ENCODE measurements at regions not wholly inside any gene's neighbourhood (a gene's known extent, or its start where the extent isn't known, plus 50 kb on each side); places are given as distances from the start of the nearest gene placed in this dataset.

GRCh38 chr1:195768377-195768776, 839.9 kb downstream of the KCNT2 start:
- no peak overlapping the region for H3K4me3 ChIP-seq (ENCODE audit: severe bottlenecking)
- DNase-seq (ENCODE audit: low spot score) = no peak
- H3K27ac ChIP-seq (ENCODE audit: poor library complexity, severe bottlenecking) = no peak overlapping the region
- no peaks in the 10 kb centered on the region for H3K9me3 ChIP-seq (ENCODE audit: severe bottlenecking)
- no peak for TF ChIP-seq CTCF (IDR thresholded peaks at IDR 0.05; ENCODE audit: poor library complexity, severe bottlenecking)
- H3K36me3 ChIP-seq (ENCODE audit: low read depth) = no peaks in the 10 kb centered on the region
- H3K27me3 ChIP-seq (ENCODE audit: insufficient read depth, poor library complexity, severe bottlenecking) = no peaks in the 10 kb centered on the region
- peaks cover 7% of the 10 kb centered on the region for H3K4me1 ChIP-seq (ENCODE audit: insufficient read depth, poor library complexity, severe bottlenecking)
- no peak for ATAC-seq (ENCODE audit: low read depth)

- no peak overlapping the region for H3K27ac ChIP-seq (ENCODE audit: poor library complexity, severe bottlenecking)
- no peaks in the 10 kb centered on the region for H3K36me3 ChIP-seq (ENCODE audit: low read depth)
- ATAC-seq (ENCODE audit: low read depth) (0 out of 3 replicates have a peak, but pooled peaks have one; percentile 23), DNase-seq (ENCODE audit: low spot score) (no peak)
- H3K27me3 ChIP-seq (ENCODE audit: insufficient read depth, poor library complexity, severe bottlenecking) = no peaks in the 10 kb centered on the region
- H3K4me1 ChIP-seq (ENCODE audit: insufficient read depth, poor library complexity, severe bottlenecking) = peaks cover 7% of the 10 kb centered on the region
- TF ChIP-seq CTCF (IDR thresholded peaks at IDR 0.05; ENCODE audit: poor library complexity, severe bottlenecking) = no peak
- no peak overlapping the region for H3K4me3 ChIP-seq (ENCODE audit: severe bottlenecking)
- H3K9me3 ChIP-seq (ENCODE audit: severe bottlenecking) = no peaks in the 10 kb centered on the region
These were observed 841.5 kb downstream of the KCNT2 start for GRCh38 chr1:195766709-195767108.

DNA sequence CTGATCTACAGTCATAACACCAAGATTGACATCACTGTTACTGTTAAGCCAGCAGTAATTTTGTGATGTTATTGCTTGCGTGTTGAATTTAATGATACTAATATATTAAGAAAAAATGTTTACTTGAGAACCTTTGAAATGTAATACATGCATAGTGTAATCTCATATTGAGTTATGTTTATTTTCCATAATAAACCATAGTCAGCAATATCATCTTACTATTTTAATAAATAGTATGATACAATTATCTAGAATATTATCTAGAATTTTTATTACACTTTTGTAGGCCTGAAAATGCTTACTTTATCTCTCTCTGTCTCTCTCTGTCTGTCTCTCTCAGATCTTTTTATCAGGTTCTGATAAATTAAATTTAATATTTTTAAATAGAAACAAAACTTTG, 843.1 kb downstream of the KCNT2 start:
- no peaks in the 10 kb centered on the region for H3K27me3 ChIP-seq (ENCODE audit: insufficient read depth, poor library complexity, severe bottlenecking)
- no peaks in the 10 kb centered on the region for H3K36me3 ChIP-seq (ENCODE audit: low read depth)
- H3K4me3 ChIP-seq (ENCODE audit: severe bottlenecking) = no peak overlapping the region
- TF ChIP-seq CTCF (IDR thresholded peaks at IDR 0.05; ENCODE audit: poor library complexity, severe bottlenecking) = no peak
- DNase-seq (ENCODE audit: low spot score) (no peak), ATAC-seq (ENCODE audit: low read depth) (no peak)
- H3K9me3 ChIP-seq (ENCODE audit: severe bottlenecking) = no peaks in the 10 kb centered on the region
- no peak overlapping the region for H3K27ac ChIP-seq (ENCODE audit: poor library complexity, severe bottlenecking)
- peaks cover 7% of the 10 kb centered on the region for H3K4me1 ChIP-seq (ENCODE audit: insufficient read depth, poor library complexity, severe bottlenecking)

DNA sequence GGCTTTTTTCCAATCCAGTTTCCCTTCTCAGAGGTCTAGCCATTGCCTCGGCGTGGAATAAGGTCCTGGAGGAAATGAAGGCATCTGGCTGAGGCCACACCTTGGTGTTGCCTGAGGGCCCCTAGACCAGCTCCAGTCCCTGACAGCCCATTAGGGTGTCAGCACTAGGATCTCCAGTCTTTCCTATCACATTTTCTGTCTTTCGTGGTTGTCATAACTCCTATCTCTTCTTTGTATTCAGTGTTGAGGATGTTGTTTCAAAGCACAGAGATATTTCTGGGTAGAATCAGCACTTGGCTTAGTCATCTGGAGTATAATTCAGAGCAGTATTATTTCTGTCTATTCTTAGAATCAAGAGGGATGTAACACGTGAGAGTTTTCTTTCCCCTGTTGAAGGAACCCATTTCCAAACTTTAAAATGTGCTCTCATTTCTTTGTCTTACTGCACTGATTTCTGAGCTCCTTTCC, 844.3 kb downstream of the KCNT2 start:
- TF ChIP-seq CTCF (IDR thresholded peaks at IDR 0.05; ENCODE audit: poor library complexity, severe bottlenecking) = no peak
- H3K36me3 ChIP-seq (ENCODE audit: low read depth) = no peaks in the 10 kb centered on the region
- H3K27me3 ChIP-seq (ENCODE audit: insufficient read depth, poor library complexity, severe bottlenecking) = no peaks in the 10 kb centered on the region
- H3K4me3 ChIP-seq (ENCODE audit: severe bottlenecking) = no peak overlapping the region
- no peak; the same call in 2 of the 3 replicates for ATAC-seq (ENCODE audit: low read depth)
- peaks cover 7% of the 10 kb centered on the region for H3K4me1 ChIP-seq (ENCODE audit: insufficient read depth, poor library complexity, severe bottlenecking)
- DNase-seq (ENCODE audit: low spot score) = no peak
- no peaks in the 10 kb centered on the region for H3K9me3 ChIP-seq (ENCODE audit: severe bottlenecking)
- H3K27ac ChIP-seq (ENCODE audit: poor library complexity, severe bottlenecking) = no peak overlapping the region

GRCh38 chr1:195763146-195763906, 844.9 kb downstream of the KCNT2 start:
- no peak for DNase-seq (ENCODE audit: low spot score)
- no peaks in the 10 kb centered on the region for H3K36me3 ChIP-seq (ENCODE audit: low read depth)
- no peak for TF ChIP-seq CTCF (IDR thresholded peaks at IDR 0.05; ENCODE audit: poor library complexity, severe bottlenecking)
- H3K4me3 ChIP-seq (ENCODE audit: severe bottlenecking) = no peak overlapping the region
- no peaks in the 10 kb centered on the region for H3K27me3 ChIP-seq (ENCODE audit: insufficient read depth, poor library complexity, severe bottlenecking)
- H3K9me3 ChIP-seq (ENCODE audit: severe bottlenecking) = no peaks in the 10 kb centered on the region
- H3K27ac ChIP-seq (ENCODE audit: poor library complexity, severe bottlenecking) = no peak overlapping the region
- ATAC-seq (ENCODE audit: low read depth) = no peak
- peaks cover 7% of the 10 kb centered on the region for H3K4me1 ChIP-seq (ENCODE audit: insufficient read depth, poor library complexity, severe bottlenecking)

Data from RWPE2 (cell line).